Type B pancreatic cell (in vitro differentiated cells): ENCODE measurements at regions not wholly inside any gene's neighbourhood (a gene's known extent, or its start where the extent isn't known, plus 50 kb on each side); places are given as distances from the start of the nearest gene placed in this dataset.

Experiments
- DNase-seq: peaks from one replicate; pipeline ENCODE4 v3.0.0; 2021; ENCODE audit warnings: mixed read lengths; ENCODE audit not compliant: unreplicated experiment; ENCODE audit errors: extremely low spot score
- H3K27ac Mint-ChIP-seq: 2 replicates; pipeline ENCODE4 v1.8.0; 2021; ENCODE audit warnings: mild to moderate bottlenecking, mixed read lengths
- H3K27me3 Mint-ChIP-seq: 2 replicates; pipeline ENCODE4 v1.8.0; 2021; ENCODE audit warnings: mixed read lengths
- H3K36me3 Mint-ChIP-seq: 2 replicates; pipeline ENCODE4 v1.8.0; 2021; ENCODE audit warnings: mixed read lengths
- H3K4me1 Mint-ChIP-seq: one replicate; pipeline ENCODE4 v1.8.0; 2021; ENCODE audit warnings: mixed read lengths; ENCODE audit not compliant: unreplicated experiment
- H3K4me3 Mint-ChIP-seq: 2 replicates; pipeline ENCODE4 v1.8.0; 2021; ENCODE audit warnings: mild to moderate bottlenecking, mixed read lengths
- H3K9me3 Mint-ChIP-seq: 2 replicates; pipeline ENCODE4 v1.8.0; 2021; ENCODE audit warnings: mixed read lengths
- CTCF ChIP-seq: fragments of 200-600 bp; sonication (generic); conservative IDR thresholded peaks from 2 replicates; pipeline ENCODE4 v1.5.0; 2021; ENCODE audit warnings: antibody characterized with exemption, mild to moderate bottlenecking

GRCh38 chr14:97106166-97106565 is 309.0 kb downstream of the VRK1 start:
- no peaks in the 10 kb centered on the region for H3K4me1 Mint-ChIP-seq
- DNase-seq, result no peak
- TF ChIP-seq CTCF, result no peak
- peaks cover 5% of the 10 kb centered on the region for H3K9me3 Mint-ChIP-seq
- H3K27ac Mint-ChIP-seq, result no peak overlapping the region
- no peaks in the 10 kb centered on the region for H3K36me3 Mint-ChIP-seq
- peaks cover 11% of the 10 kb centered on the region for H3K27me3 Mint-ChIP-seq
- no peak overlapping the region for H3K4me3 Mint-ChIP-seq

GRCh38 chr14:97106609-97107008 is 309.4 kb downstream of the VRK1 start:
- no peak overlapping the region for H3K4me3 Mint-ChIP-seq
- H3K27me3 Mint-ChIP-seq, result peaks cover 11% of the 10 kb centered on the region
- no peak overlapping the region for H3K27ac Mint-ChIP-seq
- no peaks in the 10 kb centered on the region for H3K36me3 Mint-ChIP-seq
- H3K4me1 Mint-ChIP-seq, result no peaks in the 10 kb centered on the region
- H3K9me3 Mint-ChIP-seq, result peaks cover 5% of the 10 kb centered on the region
- TF ChIP-seq CTCF, result no peak
- no peak for DNase-seq

GRCh38 chr14:97107080-97107479 is 309.9 kb downstream of the VRK1 start:
- Mint-ChIP-seq H3K4me1 (no peaks in the 10 kb centered on the region), H3K27me3 (peaks cover 11% of the 10 kb centered on the region), H3K4me3 (no peak overlapping the region), H3K27ac (no peak overlapping the region), H3K9me3 (peaks cover 5% of the 10 kb centered on the region), H3K36me3 (no peaks in the 10 kb centered on the region)
- TF ChIP-seq CTCF, result no peak
- no peak for DNase-seq

GRCh38 chr14:97107760-97108159 is 310.6 kb downstream of the VRK1 start:
- Mint-ChIP-seq H3K27ac (no peak overlapping the region), H3K4me1 (no peaks in the 10 kb centered on the region), H3K4me3 (no peak overlapping the region), H3K36me3 (no peaks in the 10 kb centered on the region), H3K27me3 (peaks cover 11% of the 10 kb centered on the region), H3K9me3 (peaks cover 5% of the 10 kb centered on the region)
- TF ChIP-seq CTCF, result no peak
- DNase-seq, result no peak

GRCh38 chr14:97109234-97109633 is 312.1 kb downstream of the VRK1 start:
- TF ChIP-seq CTCF, result no peak
- Mint-ChIP-seq H3K4me3 (no peak overlapping the region), H3K27me3 (peaks cover 11% of the 10 kb centered on the region), H3K36me3 (no peaks in the 10 kb centered on the region), H3K9me3 (peaks cover 5% of the 10 kb centered on the region), H3K27ac (no peak overlapping the region), H3K4me1 (peaks cover 8% of the 10 kb centered on the region)
- no peak for DNase-seq

GRCh38 chr14:97113339-97113738 is 316.2 kb downstream of the VRK1 start:
- H3K36me3 Mint-ChIP-seq, result no peaks in the 10 kb centered on the region
- H3K4me1 Mint-ChIP-seq, result peaks cover 12% of the 10 kb centered on the region
- TF ChIP-seq CTCF, result no peak
- DNase-seq, result no peak
- no peak overlapping the region for H3K27ac Mint-ChIP-seq
- H3K4me3 Mint-ChIP-seq, result no peak overlapping the region
- peaks cover 13% of the 10 kb centered on the region for H3K27me3 Mint-ChIP-seq
- H3K9me3 Mint-ChIP-seq, result no peaks in the 10 kb centered on the region
